ENCODE measurements at regions not wholly inside any gene's neighbourhood (a gene's known extent, or its start where the extent isn't known, plus 50 kb on each side); places are given as distances from the start of the nearest gene placed in this dataset.

DNA sequence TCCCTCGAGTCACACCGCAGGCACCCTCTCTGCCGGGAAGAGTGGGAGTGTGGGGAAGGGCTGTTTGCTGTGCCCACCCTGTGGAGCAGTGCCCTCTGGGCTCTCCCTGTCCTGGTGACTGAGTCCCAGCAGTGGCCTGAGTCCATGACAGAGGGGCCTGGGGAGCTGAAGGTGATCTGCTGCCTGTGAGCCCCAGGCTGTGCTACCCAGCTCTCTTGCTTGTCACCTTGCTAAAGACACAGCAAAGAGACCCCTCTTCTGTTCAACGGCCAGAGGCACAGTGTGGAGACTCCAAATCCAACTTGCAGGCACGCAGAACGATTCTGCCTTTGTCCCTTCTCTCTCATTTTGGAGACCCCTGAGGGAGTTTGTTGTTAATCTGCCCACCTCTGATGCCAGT lies 232.6 kb downstream of the OPA1 start:
- TF ChIP-seq, protein P1, sequence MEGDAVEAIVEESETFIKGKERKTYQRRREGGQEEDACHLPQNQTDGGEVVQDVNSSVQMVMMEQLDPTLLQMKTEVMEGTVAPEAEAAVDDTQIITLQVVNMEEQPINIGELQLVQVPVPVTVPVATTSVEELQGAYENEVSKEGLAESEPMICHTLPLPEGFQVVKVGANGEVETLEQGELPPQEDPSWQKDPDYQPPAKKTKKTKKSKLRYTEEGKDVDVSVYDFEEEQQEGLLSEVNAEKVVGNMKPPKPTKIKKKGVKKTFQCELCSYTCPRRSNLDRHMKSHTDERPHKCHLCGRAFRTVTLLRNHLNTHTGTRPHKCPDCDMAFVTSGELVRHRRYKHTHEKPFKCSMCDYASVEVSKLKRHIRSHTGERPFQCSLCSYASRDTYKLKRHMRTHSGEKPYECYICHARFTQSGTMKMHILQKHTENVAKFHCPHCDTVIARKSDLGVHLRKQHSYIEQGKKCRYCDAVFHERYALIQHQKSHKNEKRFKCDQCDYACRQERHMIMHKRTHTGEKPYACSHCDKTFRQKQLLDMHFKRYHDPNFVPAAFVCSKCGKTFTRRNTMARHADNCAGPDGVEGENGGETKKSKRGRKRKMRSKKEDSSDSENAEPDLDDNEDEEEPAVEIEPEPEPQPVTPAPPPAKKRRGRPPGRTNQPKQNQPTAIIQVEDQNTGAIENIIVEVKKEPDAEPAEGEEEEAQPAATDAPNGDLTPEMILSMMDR (IDR thresholded peaks at IDR 0.05) = no peak
- TF ChIP-seq POLR2A (IDR thresholded peaks at IDR 0.05) = no peak
